PC-9 (cell line): ENCODE measurements at regions not wholly inside any gene's neighbourhood (a gene's known extent, or its start where the extent isn't known, plus 50 kb on each side); places are given as distances from the start of the nearest gene placed in this dataset.

Experiments
- EZH2 ChIP-seq: fragments of 200-600 bp; sonication (generic); IDR thresholded peaks from 2 replicates; pipeline ENCODE4 v1.8.0; 2017; ENCODE audit warnings: antibody characterized with exemption, low read depth
- TF ChIP-seq, protein P1 (sequence below): fragments of 200-600 bp; sonication (generic); conservative IDR thresholded peaks from 2 replicates; pipeline ENCODE4 v1.6.1; 2017; ENCODE audit warnings: mixed run types, antibody characterized with exemption, mild to moderate bottlenecking, moderate library complexity

GRCh38 chr9:107625383-107625984 is 135.9 kb upstream of the KLF4 start:
- TF ChIP-seq EZH2, result no peak
- TF ChIP-seq, protein P1, sequence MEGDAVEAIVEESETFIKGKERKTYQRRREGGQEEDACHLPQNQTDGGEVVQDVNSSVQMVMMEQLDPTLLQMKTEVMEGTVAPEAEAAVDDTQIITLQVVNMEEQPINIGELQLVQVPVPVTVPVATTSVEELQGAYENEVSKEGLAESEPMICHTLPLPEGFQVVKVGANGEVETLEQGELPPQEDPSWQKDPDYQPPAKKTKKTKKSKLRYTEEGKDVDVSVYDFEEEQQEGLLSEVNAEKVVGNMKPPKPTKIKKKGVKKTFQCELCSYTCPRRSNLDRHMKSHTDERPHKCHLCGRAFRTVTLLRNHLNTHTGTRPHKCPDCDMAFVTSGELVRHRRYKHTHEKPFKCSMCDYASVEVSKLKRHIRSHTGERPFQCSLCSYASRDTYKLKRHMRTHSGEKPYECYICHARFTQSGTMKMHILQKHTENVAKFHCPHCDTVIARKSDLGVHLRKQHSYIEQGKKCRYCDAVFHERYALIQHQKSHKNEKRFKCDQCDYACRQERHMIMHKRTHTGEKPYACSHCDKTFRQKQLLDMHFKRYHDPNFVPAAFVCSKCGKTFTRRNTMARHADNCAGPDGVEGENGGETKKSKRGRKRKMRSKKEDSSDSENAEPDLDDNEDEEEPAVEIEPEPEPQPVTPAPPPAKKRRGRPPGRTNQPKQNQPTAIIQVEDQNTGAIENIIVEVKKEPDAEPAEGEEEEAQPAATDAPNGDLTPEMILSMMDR, result no peak
